ENCODE measurements at regions not wholly inside any gene's neighbourhood (a gene's known extent, or its start where the extent isn't known, plus 50 kb on each side); places are given as distances from the start of the nearest gene placed in this dataset.
"Not testable (repeated sequence)": the region's sequence is repeated elsewhere in the genome, so short reads cannot be mapped to it uniquely, and the experiment has no call there.

GRCh38 chr2:149768320-149768799 lies 180.8 kb upstream of the MMADHC start:
- no peak for DNase-seq

- DNase-seq = no peak
These were observed 180.0 kb upstream of the MMADHC start for GRCh38 chr2:149767516-149767974.

GRCh38 chr2:149766339-149766738 lies 178.8 kb upstream of the MMADHC start:
- DNase-seq = no peak

GRCh38 chr2:149765636-149766035 lies 178.1 kb upstream of the MMADHC start:
- no peak for DNase-seq

- DNase-seq = no peak
These were observed 177.4 kb upstream of the MMADHC start for GRCh38 chr2:149765003-149765402.

GRCh38 chr2:149763358-149763757 lies 175.8 kb upstream of the MMADHC start:
- no peak for DNase-seq

- no peak for DNase-seq
These were observed 174.0 kb upstream of the MMADHC start for GRCh38 chr2:149761611-149762010.

- DNase-seq = not testable (repeated sequence)
These were observed 171.8 kb upstream of the MMADHC start for GRCh38 chr2:149759382-149759781.

GRCh38 chr2:149754722-149755121 lies 167.1 kb upstream of the MMADHC start:
- DNase-seq = not testable (repeated sequence)

- no peak for DNase-seq
These were observed 159.9 kb upstream of the MMADHC start for GRCh38 chr2:149747456-149747855.

- DNase-seq = no peak
These were observed 158.0 kb upstream of the MMADHC start for GRCh38 chr2:149745396-149746230.

- no peak for DNase-seq
These were observed 157.3 kb upstream of the MMADHC start for GRCh38 chr2:149744865-149745264.

- no peak for DNase-seq
These were observed 156.4 kb upstream of the MMADHC start for GRCh38 chr2:149743842-149744448.

- no peak for DNase-seq
These were observed 154.1 kb upstream of the MMADHC start for GRCh38 chr2:149741646-149742045.

- no peak for DNase-seq
These were observed 152.9 kb upstream of the MMADHC start for GRCh38 chr2:149740490-149740889.

GRCh38 chr2:149739883-149740265 lies 152.3 kb upstream of the MMADHC start:
- no peak for DNase-seq

- no peak for DNase-seq
These were observed 151.8 kb upstream of the MMADHC start for GRCh38 chr2:149739171-149739882.

GRCh38 chr2:149738767-149739166 lies 151.2 kb upstream of the MMADHC start:
- no peak for DNase-seq

GRCh38 chr2:149737896-149738295 lies 150.3 kb upstream of the MMADHC start:
- no peak for DNase-seq

- no peak for DNase-seq
These were observed 147.8 kb upstream of the MMADHC start for GRCh38 chr2:149735237-149735958.

GRCh38 chr2:149733936-149734685 lies 146.5 kb upstream of the MMADHC start:
- no peak for DNase-seq

- DNase-seq = no peak
These were observed 145.2 kb upstream of the MMADHC start for GRCh38 chr2:149732730-149733290.
